ENCODE measurements at regions not wholly inside any gene's neighbourhood (a gene's known extent, or its start where the extent isn't known, plus 50 kb on each side); places are given as distances from the start of the nearest gene placed in this dataset.

DNA sequence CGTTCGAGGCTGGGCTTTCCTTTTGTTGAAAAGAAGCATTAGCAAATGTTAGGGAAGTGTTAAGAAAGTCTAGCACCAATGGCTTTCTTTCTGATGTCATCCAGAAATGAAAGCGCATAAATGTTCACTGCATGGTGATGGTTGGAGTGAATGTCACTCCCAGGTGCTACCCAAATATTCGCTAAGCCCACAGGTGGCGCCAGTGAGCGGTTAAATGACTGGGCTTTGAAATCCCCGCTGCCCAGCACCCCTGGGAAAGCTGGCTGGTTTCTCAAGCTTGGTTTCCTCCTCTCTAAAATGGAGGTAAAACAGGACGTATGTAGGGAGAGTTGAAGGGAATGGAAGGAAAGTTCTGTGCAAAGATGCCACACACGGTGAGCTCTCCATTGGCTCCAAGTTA is 104.4 kb downstream of the IRX5 start:
- no peaks in the 10 kb centered on the region for H3K36me3 ChIP-seq (ENCODE audit: control insufficient read depth, insufficient read depth, low read length)
- TF ChIP-seq, protein P1, sequence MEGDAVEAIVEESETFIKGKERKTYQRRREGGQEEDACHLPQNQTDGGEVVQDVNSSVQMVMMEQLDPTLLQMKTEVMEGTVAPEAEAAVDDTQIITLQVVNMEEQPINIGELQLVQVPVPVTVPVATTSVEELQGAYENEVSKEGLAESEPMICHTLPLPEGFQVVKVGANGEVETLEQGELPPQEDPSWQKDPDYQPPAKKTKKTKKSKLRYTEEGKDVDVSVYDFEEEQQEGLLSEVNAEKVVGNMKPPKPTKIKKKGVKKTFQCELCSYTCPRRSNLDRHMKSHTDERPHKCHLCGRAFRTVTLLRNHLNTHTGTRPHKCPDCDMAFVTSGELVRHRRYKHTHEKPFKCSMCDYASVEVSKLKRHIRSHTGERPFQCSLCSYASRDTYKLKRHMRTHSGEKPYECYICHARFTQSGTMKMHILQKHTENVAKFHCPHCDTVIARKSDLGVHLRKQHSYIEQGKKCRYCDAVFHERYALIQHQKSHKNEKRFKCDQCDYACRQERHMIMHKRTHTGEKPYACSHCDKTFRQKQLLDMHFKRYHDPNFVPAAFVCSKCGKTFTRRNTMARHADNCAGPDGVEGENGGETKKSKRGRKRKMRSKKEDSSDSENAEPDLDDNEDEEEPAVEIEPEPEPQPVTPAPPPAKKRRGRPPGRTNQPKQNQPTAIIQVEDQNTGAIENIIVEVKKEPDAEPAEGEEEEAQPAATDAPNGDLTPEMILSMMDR (IDR thresholded peaks at IDR 0.05; ENCODE audit: insufficient read depth, low read length, poor library complexity, severe bottlenecking), result peak; percentile 64
- H3K27me3 ChIP-seq (replicated peaks; ENCODE audit: control insufficient read depth, insufficient read depth, low read length), result no peaks in the 10 kb centered on the region; the same call in 1 of the 2 replicates
- H3K4me3 ChIP-seq (replicated peaks; ENCODE audit: low read depth, low read length), result no peak overlapping the region
- no peak for DNase-seq (ENCODE audit: extremely low read depth, insufficient read length)

DNA sequence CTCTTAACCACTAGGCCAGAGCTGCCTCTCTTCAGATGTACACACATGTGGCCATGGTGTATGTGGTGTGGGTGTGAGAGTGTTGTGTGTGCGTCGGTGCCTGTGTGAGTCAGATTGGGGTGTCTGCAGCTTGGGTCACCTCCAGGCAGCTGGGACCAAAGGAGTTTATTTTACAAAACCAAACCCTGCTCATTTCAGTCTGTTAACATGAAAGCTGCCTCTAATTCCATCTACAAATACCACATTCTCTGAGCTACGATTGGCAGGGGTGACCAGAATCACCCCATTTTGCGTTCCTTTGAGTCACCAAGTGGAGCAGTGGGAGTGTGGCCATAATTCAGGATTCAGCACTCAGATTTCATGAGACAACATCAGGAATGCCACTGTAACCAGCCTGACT is 105.3 kb downstream of the IRX5 start:
- TF ChIP-seq, protein P1 (IDR thresholded peaks at IDR 0.05; ENCODE audit: insufficient read depth, low read length, poor library complexity, severe bottlenecking), result no peak
- no peak for DNase-seq (ENCODE audit: extremely low read depth, insufficient read length)
- H3K27me3 ChIP-seq (replicated peaks; ENCODE audit: control insufficient read depth, insufficient read depth, low read length), result no peaks in the 10 kb centered on the region; the same call in 1 of the 2 replicates
- no peaks in the 10 kb centered on the region for H3K36me3 ChIP-seq (ENCODE audit: control insufficient read depth, insufficient read depth, low read length)
- no peak overlapping the region for H3K4me3 ChIP-seq (replicated peaks; ENCODE audit: low read depth, low read length)

DNA sequence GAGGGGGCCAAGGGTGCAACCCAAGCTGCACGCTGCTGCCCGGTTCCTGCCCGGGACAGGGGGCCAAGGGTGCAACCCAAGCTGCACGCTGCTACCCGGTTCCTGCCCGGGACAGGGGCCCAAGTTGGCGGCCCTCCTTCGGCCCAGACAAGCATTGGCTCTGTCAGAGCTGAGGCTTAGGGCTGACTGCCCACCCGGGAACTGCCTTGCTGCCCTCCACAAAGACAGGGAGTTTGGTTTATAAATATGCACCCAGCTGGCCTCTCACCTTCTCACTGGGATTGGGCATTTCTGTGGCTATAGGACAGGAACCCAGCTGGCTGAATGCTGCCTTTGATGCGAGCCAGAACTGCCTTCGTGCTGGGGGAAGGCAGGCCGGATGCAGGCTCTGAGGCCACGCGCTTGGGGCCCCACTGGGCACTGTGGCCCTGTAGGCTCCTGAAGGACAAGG is 105.7 kb downstream of the IRX5 start:
- Histone ChIP-seq H3K4me3 (replicated peaks; ENCODE audit: low read depth, low read length) (no peak overlapping the region), H3K36me3 (ENCODE audit: control insufficient read depth, insufficient read depth, low read length) (no peaks in the 10 kb centered on the region), H3K27me3 (replicated peaks; ENCODE audit: control insufficient read depth, insufficient read depth, low read length) (no peaks in the 10 kb centered on the region; the same call in 1 of the 2 replicates)
- TF ChIP-seq, protein P1 (IDR thresholded peaks at IDR 0.05; ENCODE audit: insufficient read depth, low read length, poor library complexity, severe bottlenecking), result no peak
- DNase-seq (ENCODE audit: extremely low read depth, insufficient read length), result no peak

DNA sequence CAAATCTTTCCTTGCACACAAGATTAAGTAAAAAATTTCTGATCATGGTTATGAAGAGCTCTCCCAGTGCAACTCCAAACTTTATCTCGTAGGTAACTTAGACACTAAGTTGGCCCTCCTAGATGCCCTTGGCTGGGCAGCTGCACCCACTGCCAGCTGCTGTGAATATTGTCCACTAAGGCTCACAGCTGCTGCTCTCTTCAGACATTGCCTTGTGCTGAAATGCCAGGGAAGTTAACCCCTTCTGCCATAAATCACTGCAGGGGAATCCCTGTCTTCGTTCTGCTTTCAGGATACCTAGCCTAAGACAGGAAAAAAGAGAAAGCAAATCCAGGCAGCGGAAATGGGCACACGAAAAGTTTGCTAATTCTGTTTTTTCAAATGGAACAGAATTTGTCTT is 106.4 kb downstream of the IRX5 start:
- DNase-seq (ENCODE audit: extremely low read depth, insufficient read length), result no peak
- H3K27me3 ChIP-seq (replicated peaks; ENCODE audit: control insufficient read depth, insufficient read depth, low read length), result no peaks in the 10 kb centered on the region; the same call in 1 of the 2 replicates
- H3K4me3 ChIP-seq (replicated peaks; ENCODE audit: low read depth, low read length), result no peak overlapping the region
- no peaks in the 10 kb centered on the region for H3K36me3 ChIP-seq (ENCODE audit: control insufficient read depth, insufficient read depth, low read length)
- TF ChIP-seq, protein P1 (IDR thresholded peaks at IDR 0.05; ENCODE audit: insufficient read depth, low read length, poor library complexity, severe bottlenecking), result no peak

DNA sequence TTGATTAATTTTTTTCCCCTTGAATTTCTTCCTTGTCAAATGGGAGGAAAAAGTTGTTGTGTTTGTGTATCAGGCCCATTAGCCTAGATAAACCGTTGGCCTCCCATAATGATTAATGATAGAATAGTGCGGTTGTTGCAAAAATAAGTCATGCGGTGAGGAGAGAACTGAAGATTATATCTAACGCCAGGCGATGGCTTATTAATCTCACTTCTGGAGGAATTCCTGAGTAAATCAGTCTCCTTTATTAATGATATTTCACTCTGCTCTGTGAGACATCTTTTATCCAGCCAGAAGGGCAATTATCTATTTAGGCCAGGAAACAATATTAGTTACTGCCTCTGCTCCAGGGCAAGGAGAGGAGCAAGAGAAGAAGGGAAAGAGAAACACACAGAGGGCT is 107.3 kb downstream of the IRX5 start:
- no peak for DNase-seq (ENCODE audit: extremely low read depth, insufficient read length)
- H3K27me3 ChIP-seq (replicated peaks; ENCODE audit: control insufficient read depth, insufficient read depth, low read length), result no peaks in the 10 kb centered on the region; the same call in 1 of the 2 replicates
- TF ChIP-seq, protein P1 (IDR thresholded peaks at IDR 0.05; ENCODE audit: insufficient read depth, low read length, poor library complexity, severe bottlenecking), result no peak
- no peak overlapping the region for H3K4me3 ChIP-seq (replicated peaks; ENCODE audit: low read depth, low read length)
- H3K36me3 ChIP-seq (ENCODE audit: control insufficient read depth, insufficient read depth, low read length), result no peaks in the 10 kb centered on the region

DNA sequence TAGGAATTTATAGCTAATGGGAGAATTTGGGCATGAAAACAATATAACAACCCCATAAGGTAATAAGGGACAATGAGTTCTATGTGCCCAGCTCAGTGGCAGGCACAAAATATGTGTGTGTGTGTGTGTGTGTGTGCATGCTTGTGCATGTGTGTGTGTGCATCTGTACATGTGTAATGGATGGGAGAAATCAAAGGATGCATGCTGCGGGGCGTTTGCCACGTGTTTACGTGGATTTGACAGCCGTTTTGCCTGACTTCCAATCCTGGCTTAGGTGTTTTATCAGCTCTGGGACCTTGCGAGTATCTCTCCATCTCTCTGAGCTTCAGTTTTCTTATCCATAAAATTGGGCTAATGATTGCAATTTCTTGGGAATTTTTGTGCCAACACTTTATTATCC is 108.4 kb downstream of the IRX5 start:
- DNase-seq (ENCODE audit: extremely low read depth, insufficient read length), result no peak
- H3K4me3 ChIP-seq (replicated peaks; ENCODE audit: low read depth, low read length), result no peak overlapping the region
- TF ChIP-seq, protein P1 (IDR thresholded peaks at IDR 0.05; ENCODE audit: insufficient read depth, low read length, poor library complexity, severe bottlenecking), result no peak

More for the DNA sequence above, 108.4 kb downstream of the IRX5 start:
- H3K27me3 ChIP-seq (replicated peaks; ENCODE audit: control insufficient read depth, insufficient read depth, low read length), result no peaks in the 10 kb centered on the region; the same call in 1 of the 2 replicates
- H3K36me3 ChIP-seq (ENCODE audit: control insufficient read depth, insufficient read depth, low read length), result no peaks in the 10 kb centered on the region
